K562 (cell line): ENCODE measurements at regions not wholly inside any gene's neighbourhood (a gene's known extent, or its start where the extent isn't known, plus 50 kb on each side); places are given as distances from the start of the nearest gene placed in this dataset.

ENCODE experiments used
- AFF4 ChIP-seq: sonication (generic); formaldehyde crosslinking; IDR thresholded peaks from 2 replicates; pipeline ENCODE4 v1.8.0; 2023; ENCODE audit warnings: mild to moderate bottlenecking, missing genetic modification reagents
- CHD2 ChIP-seq: IDR thresholded peaks from 2 replicates; pipeline ENCODE4 v1.6.1; 2011; ENCODE audit warnings: low read depth, low read length
- CHD7 ChIP-seq: fragments of 200-600 bp; sonication (generic); IDR thresholded peaks from one replicate; pipeline ENCODE4 v1.6.1; 2012; ENCODE audit warnings: mild to moderate bottlenecking, low read depth, low read length, inconsistent platforms
- CREB1 ChIP-seq, 2 experiments: sonication (generic) in 1 of 2; formaldehyde crosslinking in 1 of 2; IDR thresholded peaks; 2 replicates each; pipeline versions ENCODE4 v1.6.1 to v1.8.0; 2012 to 2022; ENCODE audit warnings: inconsistent platforms in 1 of 2, mild to moderate bottlenecking in 1 of 2, missing genetic modification reagents in 1 of 2, moderate library complexity in 1 of 2
- CTCF ChIP-seq, 3 experiments: IDR thresholded peaks in 2 of 3; conservative IDR thresholded peaks in 1 of 3; 2 replicates each; pipeline ENCODE4 v1.5.1; 2011 to 2012; ENCODE audit warnings: low read length in 3 of 3, mild to moderate bottlenecking in 3 of 3, control low read depth in 2 of 3, improper control_type of control experiment in 1 of 3, inconsistent platforms in 1 of 3, low read depth in 1 of 3, mixed read lengths in 1 of 3, moderate library complexity in 1 of 3; ENCODE audit not compliant: insufficient read depth in 2 of 3
- GABPA ChIP-seq: fragments of 200-800 bp; sonication (Bioruptor generic); conservative IDR thresholded peaks from 2 replicates; pipeline ENCODE4 v1.6.1; 2016; ENCODE audit warnings: low read depth, missing genetic modification characterization, missing compliant biosample characterization
- IFI16 ChIP-seq: fragments of 250-450 bp; sonication (Bioruptor Pico); IDR thresholded peaks from 2 replicates; pipeline ENCODE4 v2.1.2; 2022; ENCODE audit warnings: mild to moderate bottlenecking, inconsistent platforms
- KAT7 ChIP-seq: sonication (generic); formaldehyde crosslinking; IDR thresholded peaks from 2 replicates; pipeline ENCODE4 v1.8.0; 2022; ENCODE audit warnings: missing genetic modification reagents, mild to moderate bottlenecking, borderline replicate concordance
- NR2C2 ChIP-seq, 2 experiments: fragments of 200-800 bp in 1 of 2; sonication (Bioruptor generic) in 1 of 2; sonication (generic) in 1 of 2; formaldehyde crosslinking in 1 of 2; IDR thresholded peaks; 2 replicates each; pipeline versions ENCODE4 v1.6.1 to v1.8.0; 2016 to 2022; ENCODE audit warnings: mild to moderate bottlenecking in 1 of 2, missing compliant biosample characterization in 1 of 2, missing genetic modification characterization in 1 of 2, missing genetic modification reagents in 1 of 2
- NR3C1 ChIP-seq: sonication (generic); formaldehyde crosslinking; IDR thresholded peaks from 2 replicates; pipeline ENCODE4 v1.8.1; 2022; ENCODE audit warnings: missing genetic modification reagents
- RBBP5 ChIP-seq: fragments of 200-600 bp; sonication (generic); IDR thresholded peaks from 2 replicates; pipeline ENCODE4 v1.6.1; 2012; ENCODE audit warnings: borderline replicate concordance, mild to moderate bottlenecking, low read length, control low read depth, inconsistent platforms; ENCODE audit not compliant: insufficient read depth, poor library complexity, severe bottlenecking
- SP2 ChIP-seq: IDR thresholded peaks from 2 replicates; pipeline ENCODE4 v1.6.1; 2011; ENCODE audit warnings: mild to moderate bottlenecking, low read depth, low read length, moderate library complexity; ENCODE audit not compliant: poor library complexity, severe bottlenecking; ENCODE audit errors: extremely low read depth
- TFAM ChIP-seq: fragments of 250-450 bp; sonication (Bioruptor Pico); conservative IDR thresholded peaks from 2 replicates; pipeline ENCODE4 v1.5.0; 2021; ENCODE audit warnings: mild to moderate bottlenecking, moderate library complexity
- ZHX1 ChIP-seq: fragments of 150-350 bp; conservative IDR thresholded peaks from 2 replicates; pipeline ENCODE4 v1.6.1; 2014; ENCODE audit warnings: low read length

- no peak for TF ChIP-seq NR3C1 (CRISPR knock-in tag)
- TF ChIP-seq KAT7 (CRISPR knock-in tag) = no peak
- no peak for TF ChIP-seq GABPA (tag)
- no peak for TF ChIP-seq CREB1 (IDR thresholded peaks at IDR 0.05)
- TF ChIP-seq CREB1 (CRISPR knock-in tag; IDR thresholded peaks at IDR 0.05) = no peak
- no peak for TF ChIP-seq CHD2
- no peak for TF ChIP-seq IFI16 (CRISPR knock-in tag)
- no peak for TF ChIP-seq ZHX1
- TF ChIP-seq CHD7 = no peak
- TF ChIP-seq RBBP5 = no peak
- no peak for TF ChIP-seq CTCF (IDR thresholded peaks at IDR 0.05 in 2 of 3, conservative IDR thresholded peaks at IDR 0.05 in 1 of 3; ENCODE audit: insufficient read depth in 2 of 3, low read depth in 1 of 3, low read length in 3 of 3)
- TF ChIP-seq AFF4 = no peak
- no peak for TF ChIP-seq NR2C2 (CRISPR knock-in tag; IDR thresholded peaks at IDR 0.05)
- TF ChIP-seq NR2C2 (tag; IDR thresholded peaks at IDR 0.05) = no peak
- no peak for TF ChIP-seq TFAM (CRISPR knock-in tag)
- no peak for TF ChIP-seq SP2
These were observed 979.6 kb upstream of the SPRY2 start for GRCh38 chr13:81320516-81320915.
